HL-60 (cell line): ENCODE measurements at regions not wholly inside any gene's neighbourhood (a gene's known extent, or its start where the extent isn't known, plus 50 kb on each side); places are given as distances from the start of the nearest gene placed in this dataset.

Experiments used
- CTCF ChIP-seq: IDR thresholded peaks from one replicate; pipeline ENCODE4 v1.5.1; 2011; ENCODE audit warnings: low read length, control low read depth, inconsistent platforms; ENCODE audit not compliant: insufficient read depth
- POLR2AphosphoS5 ChIP-seq: IDR thresholded peaks from 2 replicates; pipeline ENCODE4 v1.6.1; 2012; ENCODE audit warnings: low read depth

GRCh38 chr6:166686317-166686716 is 59.3 kb upstream of the RPS6KA2 start:
- TF ChIP-seq CTCF (no peak), POLR2AphosphoS5 (no peak)
